Erythroblast (primary cell): ENCODE measurements at regions not wholly inside any gene's neighbourhood (a gene's known extent, or its start where the extent isn't known, plus 50 kb on each side); places are given as distances from the start of the nearest gene placed in this dataset.

Experiments
- GATA1 ChIP-seq: IDR thresholded peaks from 2 replicates; pipeline ENCODE4 v1.6.1; 2011; ENCODE audit warnings: low read depth, mild to moderate bottlenecking, control low read depth, low read length, moderate library complexity
- POLR2A ChIP-seq: IDR thresholded peaks from 2 replicates; pipeline ENCODE4 v1.6.1; 2011; ENCODE audit warnings: mild to moderate bottlenecking, low read length

DNA sequence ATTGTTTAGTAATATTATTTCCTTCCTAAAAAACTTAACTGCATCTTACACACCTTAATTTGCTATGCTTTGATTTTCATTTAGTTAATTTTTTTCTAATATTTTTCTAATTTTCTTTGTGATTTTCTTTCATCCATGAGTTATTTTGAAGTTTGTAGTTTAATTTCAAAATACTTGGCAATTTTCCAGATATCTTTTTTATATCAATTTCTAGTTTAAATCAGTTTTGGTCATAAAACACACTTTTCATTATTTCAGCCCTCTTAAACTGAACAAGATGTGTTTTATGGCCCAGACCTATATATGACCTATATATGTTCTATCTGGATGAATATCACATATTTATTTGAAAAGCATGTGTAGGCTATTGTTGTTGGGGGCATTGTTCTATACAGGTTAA, 759.9 kb upstream of the SGO1 start:
- TF ChIP-seq POLR2A, result no peak
- no peak for TF ChIP-seq GATA1
